HG03095 (cell line): ENCODE measurements at regions not wholly inside any gene's neighbourhood (a gene's known extent, or its start where the extent isn't known, plus 50 kb on each side); places are given as distances from the start of the nearest gene placed in this dataset.
"Not testable (repeated sequence)": the region's sequence is repeated elsewhere in the genome, so short reads cannot be mapped to it uniquely, and the experiment has no call there.

ENCODE experiments used
- ATAC-seq: cut with Tn5 transposase; IDR thresholded peaks from one replicate; pipeline ENCODE4 v1.9.1; 2021; ENCODE audit warnings: moderate library complexity; ENCODE audit not compliant: unreplicated experiment

DNA sequence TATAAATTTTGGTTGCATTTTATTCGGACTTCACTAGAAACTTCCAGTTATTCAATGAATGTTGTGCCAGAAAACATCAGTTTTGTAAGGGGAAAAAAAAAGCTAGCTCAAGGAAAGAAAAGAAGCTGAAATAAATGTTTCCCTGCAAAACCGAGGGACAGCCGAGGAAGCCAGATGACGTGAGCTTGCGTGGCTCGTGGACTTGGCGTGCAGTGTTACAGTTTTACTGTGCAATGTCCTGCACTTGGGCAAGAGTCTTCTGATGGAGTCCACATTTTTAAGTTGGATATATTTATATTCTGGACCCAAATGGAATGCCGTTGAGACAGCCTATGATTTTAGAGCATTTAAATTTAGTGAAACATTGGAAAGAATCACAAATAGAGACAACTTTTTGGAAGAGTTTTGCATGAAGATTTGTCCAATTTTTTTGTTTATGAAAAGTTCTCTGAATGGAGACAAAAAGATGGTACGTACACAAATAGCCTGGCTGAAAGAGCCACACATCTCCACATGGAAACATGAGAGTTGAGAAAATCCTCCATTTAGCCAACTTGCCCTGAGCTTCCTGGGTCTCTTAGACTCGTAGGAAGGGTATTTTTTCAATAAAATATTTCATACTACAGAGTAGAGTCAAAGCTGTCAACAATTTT is 210.5 kb downstream of the BANP start:
- ATAC-seq, result not testable (repeated sequence)

DNA sequence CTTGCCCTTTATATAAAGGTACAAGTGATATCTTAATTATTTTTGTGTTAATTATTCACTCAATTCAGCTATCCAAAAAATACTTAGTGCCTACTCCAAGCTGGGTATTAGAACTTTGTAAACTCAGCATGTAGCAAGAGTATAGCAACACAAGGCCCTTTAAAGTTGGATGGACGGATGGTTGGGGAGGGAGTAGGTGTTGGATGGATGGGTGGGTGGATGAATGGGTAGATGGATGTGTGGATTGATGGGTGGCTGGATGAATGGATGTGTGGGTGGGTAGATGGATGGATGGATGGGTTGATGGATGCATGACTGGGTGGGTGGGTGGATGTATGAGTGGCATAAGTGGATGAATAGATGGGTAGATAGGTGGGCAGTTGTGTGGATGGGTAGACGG is 211.5 kb downstream of the BANP start:
- ATAC-seq, result not testable (repeated sequence)

DNA sequence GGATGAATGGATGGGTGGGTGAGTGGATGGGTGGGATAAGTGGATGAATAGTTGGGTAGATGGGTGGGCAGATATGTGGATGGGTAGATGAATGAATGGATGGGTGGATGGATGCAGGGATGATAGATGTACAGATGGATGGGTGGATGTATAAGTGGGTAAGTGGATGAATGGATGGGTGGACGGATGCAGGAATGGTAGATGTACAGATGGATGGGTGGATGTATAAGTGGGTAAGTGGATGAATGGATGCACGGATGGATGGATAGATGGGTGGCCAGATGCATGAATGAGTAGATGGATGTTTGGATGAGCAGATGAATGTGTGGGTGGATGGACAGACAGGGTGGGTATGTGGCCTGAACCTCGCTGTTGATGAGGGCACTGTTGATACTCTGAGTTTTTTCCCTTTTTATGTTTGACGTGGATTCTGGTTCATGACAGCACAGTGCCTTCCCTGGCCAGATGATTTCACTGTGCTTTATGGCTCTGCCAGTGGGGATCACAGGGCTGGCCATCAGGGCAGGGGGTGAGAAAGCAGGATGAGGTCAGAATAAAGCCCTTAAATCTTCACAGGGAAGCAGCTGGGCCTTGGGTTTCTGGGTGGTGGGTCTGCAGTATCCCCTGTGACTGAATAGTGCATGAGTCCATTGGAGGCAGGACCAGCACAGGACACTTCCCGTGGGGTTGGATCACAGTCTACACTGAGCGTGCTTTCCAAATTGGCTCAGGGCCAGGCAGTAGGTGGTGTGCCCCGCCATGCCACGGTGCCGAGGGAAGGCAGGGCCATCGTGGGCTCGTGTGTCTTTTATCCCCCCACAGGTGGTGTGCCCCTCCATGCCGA is 213.2 kb downstream of the BANP start:
- ATAC-seq, result not testable (repeated sequence)

DNA sequence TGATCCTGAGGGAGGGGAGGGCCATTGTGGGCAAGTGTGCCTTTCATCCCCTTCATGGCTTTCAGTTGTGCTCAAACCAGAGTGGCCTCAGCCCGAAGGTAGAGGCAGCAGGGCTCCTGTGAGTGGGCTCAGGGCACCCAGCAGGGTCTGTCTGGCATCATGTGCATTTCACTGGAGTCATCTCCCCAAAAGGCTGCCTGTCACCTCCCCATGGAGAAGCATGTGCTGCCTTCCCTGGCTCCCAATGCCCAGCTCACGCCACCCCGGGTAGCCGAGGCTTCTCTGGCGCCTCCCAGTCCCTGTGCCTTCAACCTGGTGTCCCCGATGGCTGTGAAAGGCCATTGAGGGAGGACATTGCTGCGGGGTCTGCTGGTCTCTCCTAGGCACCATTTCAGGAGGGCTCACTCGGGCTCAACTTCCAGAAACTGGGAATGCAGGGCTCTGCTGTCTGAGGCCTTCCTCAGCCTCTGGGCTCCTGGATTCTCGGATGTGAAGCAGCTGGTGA is 213.9 kb downstream of the BANP start:
- ATAC-seq, result not testable (repeated sequence)

DNA sequence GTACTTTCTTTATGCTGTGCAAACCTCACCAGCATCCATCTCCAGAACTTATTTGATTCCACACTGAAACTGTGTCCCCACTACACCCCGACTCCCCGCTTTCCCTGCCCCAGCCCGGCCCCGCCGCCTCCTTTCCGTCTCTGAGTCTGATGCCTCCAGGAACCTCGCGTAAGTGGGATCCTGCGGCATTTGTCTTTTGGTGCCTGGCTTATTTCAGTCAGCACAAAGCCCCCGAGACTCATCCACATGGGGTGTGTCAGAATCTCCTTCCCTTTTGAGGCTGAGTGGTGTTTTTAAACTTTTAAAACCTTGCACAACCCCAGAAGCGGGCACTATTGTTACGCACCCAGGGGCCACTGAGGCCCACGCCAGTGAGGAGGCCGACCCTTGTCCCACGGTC is 214.4 kb downstream of the BANP start:
- ATAC-seq, result not testable (repeated sequence)

DNA sequence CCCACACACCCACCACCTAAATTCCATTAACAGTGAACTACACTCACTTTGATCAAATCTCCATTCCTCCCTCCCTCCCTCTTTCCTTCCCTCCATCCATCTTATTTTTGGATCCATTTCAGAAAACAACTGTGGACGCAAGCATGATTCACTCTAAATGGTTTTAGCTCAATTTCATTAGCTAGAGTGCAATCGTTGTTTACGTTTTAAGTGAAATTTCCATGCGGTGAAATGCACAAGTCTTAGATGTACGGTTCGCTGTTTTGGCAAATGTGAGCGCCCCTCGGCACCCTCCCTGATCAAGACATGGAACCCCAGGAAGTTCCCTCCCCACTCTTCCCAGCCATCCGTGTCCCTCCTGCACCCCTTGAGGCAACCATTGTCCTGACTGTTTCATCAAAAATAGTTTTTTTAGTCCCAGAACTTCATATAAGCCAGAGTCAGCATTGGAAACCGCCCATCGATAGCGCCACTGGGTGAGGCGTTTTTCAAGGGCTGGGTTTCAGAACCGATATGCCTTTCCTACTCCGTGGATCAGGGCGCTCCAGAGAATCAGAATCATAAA is 215.1 kb downstream of the BANP start:
- not testable (repeated sequence) for ATAC-seq

DNA sequence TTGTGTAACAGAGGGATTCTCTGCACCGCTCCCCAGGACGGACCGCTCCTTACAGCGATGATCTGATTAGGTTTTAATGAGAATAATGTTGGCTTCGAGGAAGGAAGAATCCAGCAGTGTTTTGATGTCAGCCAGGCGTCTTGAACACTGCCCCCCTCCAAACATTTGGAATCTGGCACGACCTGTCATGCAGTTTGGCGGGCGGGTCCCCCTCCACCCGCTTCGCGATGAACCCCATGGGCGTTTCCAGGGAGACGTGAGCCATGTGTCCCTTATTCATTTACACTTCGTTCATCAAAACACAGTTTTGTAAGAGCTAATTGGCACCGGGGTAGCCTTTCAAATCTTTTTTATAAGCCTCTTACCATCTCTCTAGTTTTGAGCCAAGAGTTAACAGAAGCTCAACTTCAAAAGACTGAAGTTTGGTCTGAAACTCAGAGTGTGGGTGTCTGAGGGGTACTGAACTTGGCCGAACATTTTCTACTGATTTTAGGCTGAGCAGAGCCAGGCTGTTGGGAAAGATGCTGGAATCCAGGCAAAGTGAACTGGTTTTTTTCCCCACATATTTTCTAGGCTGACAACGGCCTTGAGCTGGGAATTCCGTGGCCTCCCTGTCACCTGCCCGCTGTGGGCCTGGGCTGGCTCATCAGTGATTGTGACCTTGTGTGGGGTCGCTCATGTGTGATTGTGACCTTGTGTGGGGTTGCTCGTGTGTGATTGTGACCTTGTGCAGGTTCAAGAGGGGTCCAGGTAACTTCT is 214.8 kb upstream of the ZNF469 start:
- not testable (repeated sequence) for ATAC-seq

DNA sequence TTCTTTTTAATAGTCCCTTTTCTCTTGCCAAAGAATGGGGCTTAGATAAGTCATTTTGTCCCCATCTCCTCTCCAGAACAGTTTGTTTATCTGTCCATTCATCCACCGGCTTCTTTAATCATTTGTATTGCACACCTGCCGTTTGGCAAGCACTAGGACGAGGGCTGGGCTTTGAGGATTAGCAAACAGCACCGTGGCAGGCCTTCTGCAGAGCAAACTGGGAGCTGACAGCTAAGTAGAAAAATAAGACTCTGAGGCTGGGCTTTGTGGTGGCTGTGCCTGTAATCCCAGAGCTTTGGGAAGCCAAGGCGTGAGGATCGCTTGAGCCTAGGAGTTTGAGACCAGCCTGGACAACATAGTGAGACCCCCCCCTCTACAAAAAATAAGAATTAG is 214.2 kb upstream of the ZNF469 start:
- ATAC-seq, result not testable (repeated sequence)

DNA sequence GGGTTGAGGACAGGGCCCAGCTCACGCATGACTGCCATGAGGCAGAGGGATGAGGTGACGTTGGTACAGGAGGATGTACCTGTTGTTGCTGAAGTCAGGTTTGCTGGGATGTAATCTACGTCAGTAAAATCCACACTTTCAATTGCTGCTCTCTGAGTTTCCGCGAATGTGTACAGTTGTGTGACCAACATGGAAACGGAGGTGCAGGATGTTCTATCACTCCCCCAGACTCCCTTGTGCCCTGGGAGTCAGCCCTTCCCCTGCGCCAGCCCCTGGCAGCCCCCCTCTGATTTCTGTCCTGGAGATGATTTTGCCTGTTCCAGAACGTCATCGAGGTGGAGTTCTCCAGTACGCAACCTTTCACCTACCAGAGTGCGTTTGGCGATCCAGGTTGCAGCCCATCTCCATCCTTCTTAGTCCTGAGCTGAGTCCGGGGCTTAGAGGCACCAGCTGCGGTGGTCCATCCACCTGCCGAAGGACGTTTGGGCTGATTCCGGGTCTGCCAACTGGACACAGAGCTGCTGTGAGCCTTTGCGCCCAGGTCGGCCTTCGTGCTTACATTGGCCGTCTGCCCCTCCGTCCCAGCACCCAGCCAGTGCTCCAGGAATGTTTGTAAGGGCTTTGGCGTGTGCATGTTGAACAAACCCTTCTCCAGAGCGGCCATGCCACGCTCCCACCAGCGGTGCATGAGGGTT is 213.5 kb upstream of the ZNF469 start:
- ATAC-seq, result not testable (repeated sequence)

DNA sequence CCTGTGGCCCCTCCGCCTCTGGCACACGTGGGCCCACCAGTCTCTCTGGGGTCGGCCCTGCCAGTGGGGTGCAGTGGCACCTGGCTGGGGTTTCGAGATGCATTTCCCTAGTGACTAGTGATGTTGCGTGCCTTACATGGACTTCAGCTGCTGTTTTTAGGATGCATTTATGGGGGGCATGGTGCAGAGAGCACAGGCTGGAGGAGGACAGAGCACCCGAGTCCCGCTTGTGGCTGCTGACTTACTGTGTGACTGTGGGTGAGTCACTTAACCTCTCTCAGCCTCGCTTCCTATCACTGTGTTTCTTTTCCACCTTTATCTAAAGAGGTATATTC is 213.0 kb upstream of the ZNF469 start:
- ATAC-seq, result not testable (repeated sequence)

DNA sequence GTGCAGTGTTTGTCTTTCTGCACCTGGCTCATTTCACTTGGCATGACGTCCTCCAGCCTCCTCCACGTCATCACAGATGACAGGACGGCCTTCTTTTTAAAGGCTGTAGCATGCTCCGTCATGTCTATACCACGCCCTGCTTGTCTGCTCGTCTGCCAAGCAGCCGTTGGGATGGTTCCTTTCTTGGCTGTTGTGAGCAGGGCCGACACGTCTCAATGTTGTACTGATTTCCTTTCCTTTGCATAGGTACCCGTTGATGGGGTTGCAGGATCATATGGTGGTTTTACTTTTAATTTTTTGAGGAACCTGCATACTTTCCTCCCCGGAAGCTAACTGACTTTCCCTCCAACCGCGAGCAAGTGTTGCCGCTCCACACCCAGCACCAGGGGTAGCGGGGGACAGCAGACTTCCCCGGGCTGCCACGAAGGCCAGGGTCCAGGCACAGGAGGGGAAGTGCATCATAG is 212.2 kb upstream of the ZNF469 start:
- ATAC-seq, result no peak

DNA sequence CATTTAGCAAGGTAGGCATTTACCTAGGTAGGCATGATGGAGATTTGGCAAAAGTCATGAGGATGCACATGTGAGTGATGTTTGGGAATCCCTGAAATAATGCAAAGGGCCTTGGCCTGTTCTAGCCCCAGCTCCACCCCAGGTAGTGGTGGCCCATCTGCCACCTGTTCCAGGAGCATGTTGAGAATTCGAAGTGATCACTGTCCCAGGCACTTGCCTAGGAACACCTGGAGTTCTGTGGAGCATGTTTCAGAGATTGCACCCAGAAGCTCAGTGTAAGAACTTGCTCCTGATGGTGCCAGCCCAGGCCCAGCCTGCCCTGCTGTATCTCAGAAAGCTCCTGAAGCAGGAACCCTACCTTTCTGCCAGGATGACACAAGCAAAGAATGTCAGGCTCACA is 211.6 kb upstream of the ZNF469 start:
- not testable (repeated sequence) for ATAC-seq

DNA sequence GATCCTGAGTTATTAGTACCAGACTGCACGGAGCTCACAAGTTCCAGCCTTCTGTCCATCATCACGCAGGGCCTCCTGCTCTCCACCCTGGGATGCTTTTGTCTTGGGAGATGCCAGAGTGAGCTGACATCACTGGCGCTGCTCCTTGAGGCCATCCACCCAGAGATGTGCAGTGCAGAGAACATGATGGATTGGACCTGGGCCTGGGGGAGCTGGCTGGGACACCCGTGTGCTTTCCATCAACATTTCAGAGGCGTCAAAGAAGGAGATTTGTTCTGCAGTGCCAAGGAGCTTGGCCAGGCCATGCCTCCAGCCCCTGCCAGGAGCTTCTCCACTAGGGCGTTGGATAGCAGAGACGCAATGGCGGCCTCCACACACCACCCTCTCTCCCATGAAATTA is 206.6 kb upstream of the ZNF469 start:
- ATAC-seq, result not testable (repeated sequence)

DNA sequence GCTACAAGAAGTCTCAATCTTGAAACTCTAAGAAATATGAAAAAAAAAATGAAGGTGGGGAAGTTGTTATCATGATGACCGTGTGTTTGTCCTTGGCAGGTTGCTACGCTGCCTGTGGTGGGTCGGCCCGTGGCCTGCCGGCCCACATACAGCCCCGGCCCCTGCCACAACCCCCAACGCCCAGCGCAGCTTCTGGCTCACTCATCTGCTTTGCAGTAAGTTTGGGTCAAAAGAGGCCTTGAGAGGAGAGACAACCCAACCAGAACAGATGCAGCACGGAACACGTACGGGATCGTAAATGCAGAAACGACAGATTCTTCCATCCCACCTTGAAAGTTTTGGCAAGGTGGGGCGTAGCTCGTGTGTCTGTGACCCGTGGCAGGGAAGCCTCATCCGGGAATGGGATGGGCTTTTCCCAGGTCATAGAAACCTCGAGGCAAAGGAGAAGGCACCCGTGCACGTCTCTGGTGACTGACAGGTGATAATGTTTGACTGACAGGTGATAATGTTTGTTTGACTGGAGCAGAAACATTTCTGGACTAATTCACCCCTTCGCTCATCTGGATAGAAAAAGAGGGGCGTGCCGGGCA is 206.1 kb upstream of the ZNF469 start:
- ATAC-seq, result not testable (repeated sequence)

DNA sequence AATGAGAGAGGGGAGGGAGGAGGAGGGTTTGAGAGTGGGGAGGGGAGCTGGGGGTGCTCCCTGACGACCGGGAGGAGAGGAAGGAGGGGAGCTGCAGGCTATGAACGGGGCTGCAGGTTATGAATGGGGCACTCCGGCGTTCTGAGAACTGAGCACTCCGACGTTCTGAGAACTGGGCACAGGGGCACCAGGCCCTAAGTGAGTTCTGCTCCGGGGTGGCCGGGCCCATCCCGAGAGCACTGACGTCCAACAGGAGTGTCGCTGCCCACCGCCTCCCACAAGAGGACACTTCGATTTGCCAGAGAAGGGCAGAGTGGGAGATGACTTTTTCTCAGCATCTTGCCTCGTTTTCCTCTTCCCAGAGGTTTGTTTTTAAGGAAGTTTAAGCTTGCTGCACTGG is 204.5 kb upstream of the ZNF469 start:
- ATAC-seq, result not testable (repeated sequence)

DNA sequence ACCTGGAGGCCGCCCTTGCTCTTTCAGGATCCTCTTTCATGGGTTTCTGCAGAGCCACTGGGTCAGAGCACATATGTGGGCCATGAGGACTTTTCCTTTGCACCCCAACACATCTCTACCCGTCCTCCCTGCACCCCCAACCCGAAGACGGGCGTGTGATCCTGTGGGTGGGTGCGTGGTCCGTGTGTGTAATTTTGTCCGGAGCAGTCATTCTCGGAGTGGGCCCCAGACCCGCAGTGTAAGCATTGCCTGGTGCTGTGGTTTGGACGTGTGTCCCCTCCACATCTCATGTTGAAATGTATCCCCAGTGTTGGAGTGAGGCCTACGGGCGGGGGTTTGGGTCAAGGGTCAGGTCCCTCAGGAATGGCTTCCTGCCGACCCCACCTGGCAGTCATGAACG is 203.9 kb upstream of the ZNF469 start:
- ATAC-seq, result not testable (repeated sequence)

DNA sequence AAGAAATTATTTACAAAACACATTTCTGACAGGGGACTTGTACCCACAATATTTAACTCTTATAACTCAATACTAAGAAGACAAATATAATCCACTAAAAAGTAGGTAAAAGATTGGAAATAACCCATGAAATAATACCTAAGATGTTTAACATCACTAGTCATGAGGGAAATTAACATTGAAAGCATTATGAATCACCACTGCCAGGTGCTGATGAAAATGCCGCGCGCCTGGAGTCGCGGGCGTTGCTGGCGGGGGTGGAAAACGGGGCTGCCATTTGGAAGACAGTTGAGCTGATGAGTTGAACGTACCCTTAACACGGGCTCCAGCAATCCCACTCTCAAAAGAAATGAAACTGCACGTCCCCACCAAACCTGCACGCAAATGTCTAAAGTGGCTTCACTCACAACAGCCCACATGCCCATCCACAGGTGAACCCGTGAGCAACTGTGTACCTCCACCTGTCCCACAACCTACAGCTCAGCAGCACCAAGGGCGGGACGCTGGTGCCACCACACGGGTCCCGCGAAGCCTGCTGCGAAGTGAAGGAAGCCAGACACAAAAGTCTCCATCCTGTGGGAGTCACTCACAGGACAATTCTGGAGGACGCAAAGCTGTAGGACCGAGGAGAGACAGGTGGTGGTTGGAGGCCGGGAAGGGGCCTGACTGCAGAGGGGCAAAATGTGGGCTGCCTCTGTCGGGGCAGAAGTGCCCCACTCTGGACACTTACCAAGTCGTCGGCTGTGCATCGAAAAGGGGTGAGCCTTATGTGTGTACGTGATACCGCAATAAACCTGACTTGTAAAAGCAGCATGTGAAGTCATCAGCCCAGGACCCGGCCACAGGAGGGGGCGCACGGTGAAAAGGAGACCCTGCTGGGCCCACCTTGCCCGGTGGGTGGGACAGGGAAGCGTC is 199.5 kb upstream of the ZNF469 start:
- not testable (repeated sequence) for ATAC-seq

DNA sequence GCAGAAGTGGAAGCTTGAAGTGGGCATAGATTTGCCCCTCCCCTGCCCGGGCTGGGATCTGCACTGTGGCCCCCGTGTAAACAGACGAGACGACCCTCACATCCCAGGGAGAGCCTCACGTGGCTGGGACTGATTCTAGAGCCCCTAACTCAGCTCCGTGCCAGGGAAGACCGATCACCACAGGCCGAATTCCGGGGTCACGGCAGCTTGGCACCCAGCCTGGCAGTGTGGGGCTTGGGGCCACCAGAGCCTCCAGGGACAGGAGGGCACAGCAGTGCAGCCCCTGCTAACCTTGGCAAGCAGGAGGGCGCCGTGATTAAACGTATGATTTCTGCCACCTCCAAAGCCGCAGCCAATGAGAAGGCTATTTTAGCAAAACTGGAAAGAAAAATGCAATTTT is 198.7 kb upstream of the ZNF469 start:
- not testable (repeated sequence) for ATAC-seq
